T-helper 1 cell treated with Interleukin-12 subunit alpha and Interleukin-12 subunit beta and Interleukin-4 antibody, amounts not matched to agents 30 μg/mL and 1 μg/mL, for 36 hours (primary cell): ENCODE measurements at regions not wholly inside any gene's neighbourhood (a gene's known extent, or its start where the extent isn't known, plus 50 kb on each side); places are given as distances from the start of the nearest gene placed in this dataset.

ENCODE experiments used
- H3K27ac Mint-ChIP-seq: one replicate; pipeline ENCODE4 v1.8.0; 2021; ENCODE audit warnings: mild to moderate bottlenecking, mixed read lengths
- H3K27me3 Mint-ChIP-seq: one replicate; pipeline ENCODE4 v1.8.0; 2021; ENCODE audit warnings: low read depth, mixed read lengths
- H3K36me3 Mint-ChIP-seq: one replicate; pipeline ENCODE4 v1.8.0; 2021; ENCODE audit warnings: low read depth, mixed read lengths
- H3K4me1 Mint-ChIP-seq: one replicate; pipeline ENCODE4 v1.8.0; 2021; ENCODE audit warnings: low read depth, mixed read lengths
- H3K4me3 Mint-ChIP-seq: one replicate; pipeline ENCODE4 v1.8.0; 2021; ENCODE audit warnings: mild to moderate bottlenecking, moderate library complexity, mixed read lengths
- H3K9me3 Mint-ChIP-seq: one replicate; pipeline ENCODE4 v1.8.0; 2021; ENCODE audit warnings: mixed read lengths

DNA sequence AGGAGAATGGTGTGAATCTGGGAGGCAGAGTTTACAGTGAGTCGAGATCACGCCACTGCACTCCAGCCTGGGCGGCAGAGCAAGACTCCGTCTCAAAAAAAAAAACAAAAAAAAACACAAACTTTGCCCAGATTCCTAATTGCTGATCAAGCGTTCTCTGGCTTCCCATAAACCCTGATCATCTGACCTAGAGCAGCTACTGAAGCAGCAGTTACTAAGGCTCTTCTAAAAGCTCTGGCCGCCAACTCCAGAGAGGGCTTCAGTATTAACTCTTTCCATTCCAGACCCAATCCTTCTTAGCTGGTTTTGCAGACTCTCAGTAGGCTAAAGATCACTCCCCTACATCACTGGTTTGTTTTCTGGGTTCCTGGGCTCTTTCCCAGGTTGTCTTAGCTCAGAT, 201.6 kb downstream of the IGSF11 start:
- no peaks in the 10 kb centered on the region for H3K36me3 Mint-ChIP-seq
- no peak overlapping the region for H3K4me3 Mint-ChIP-seq
- H3K4me1 Mint-ChIP-seq = no peaks in the 10 kb centered on the region
- no peaks in the 10 kb centered on the region for H3K27me3 Mint-ChIP-seq
- H3K9me3 Mint-ChIP-seq = peaks cover 3% of the 10 kb centered on the region
- H3K27ac Mint-ChIP-seq = no peak overlapping the region

DNA sequence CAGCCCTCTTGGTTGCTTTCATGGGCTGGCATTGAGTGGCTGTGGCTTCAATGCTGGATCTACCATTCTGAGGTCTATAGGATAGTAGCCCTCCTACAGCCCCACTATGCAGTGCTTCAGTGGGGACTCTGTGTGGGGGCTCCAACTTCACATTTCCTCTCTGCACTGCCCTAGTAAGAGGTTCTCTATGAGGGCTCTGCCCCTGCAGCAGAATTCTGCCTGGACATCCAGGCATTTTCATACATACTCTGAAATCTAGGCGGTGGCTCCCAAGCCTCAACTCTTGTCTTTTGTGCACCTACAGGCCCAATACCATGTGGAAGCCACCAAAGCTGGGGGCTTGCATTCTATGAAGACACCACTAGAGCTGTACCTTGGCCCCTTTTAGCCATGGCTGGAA, 195.8 kb downstream of the IGSF11 start:
- Mint-ChIP-seq H3K27ac (no peak overlapping the region), H3K9me3 (peaks cover 28% of the 10 kb centered on the region), H3K4me3 (no peak overlapping the region)

DNA sequence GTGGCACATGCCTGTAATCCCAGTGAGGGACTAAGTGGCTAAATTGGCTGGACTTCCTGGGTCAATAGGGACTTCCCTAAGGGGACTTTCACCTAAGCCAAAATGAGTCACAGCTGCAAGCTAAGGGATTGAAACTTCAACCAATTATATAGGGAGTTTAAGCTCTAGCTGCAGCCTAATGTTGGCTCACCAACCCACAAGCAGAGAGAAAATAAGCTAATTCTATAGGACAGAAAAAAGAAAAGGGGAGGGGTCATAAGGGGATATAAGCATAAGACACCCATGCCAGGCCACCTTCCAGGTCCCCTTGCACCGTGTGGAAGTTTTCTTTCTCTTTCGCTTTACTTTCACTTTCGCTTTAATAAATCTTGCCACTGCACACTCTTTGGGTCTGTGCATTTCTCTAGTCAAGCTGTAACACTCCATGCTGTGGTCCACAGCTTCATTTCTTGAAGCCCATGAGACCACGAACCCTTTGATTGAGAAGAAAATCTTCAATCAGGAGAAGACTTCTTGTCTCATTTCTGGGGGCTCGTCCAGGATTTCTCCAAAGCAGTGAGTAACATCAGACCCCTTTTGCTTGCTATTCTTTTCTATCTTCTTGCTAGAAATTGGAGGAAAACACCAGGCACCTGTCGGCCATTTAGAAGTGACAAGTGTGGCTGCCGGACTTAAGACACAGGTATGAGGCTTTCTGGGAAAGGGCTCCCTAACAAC, 192.3 kb downstream of the IGSF11 start:
- H3K27ac Mint-ChIP-seq = no peak overlapping the region
- no peaks in the 10 kb centered on the region for H3K36me3 Mint-ChIP-seq
- peaks cover 25% of the 10 kb centered on the region for H3K9me3 Mint-ChIP-seq
- H3K4me1 Mint-ChIP-seq = no peaks in the 10 kb centered on the region
- no peaks in the 10 kb centered on the region for H3K27me3 Mint-ChIP-seq
- H3K4me3 Mint-ChIP-seq = no peak overlapping the region

More for the DNA sequence above, 195.8 kb downstream of the IGSF11 start:
- H3K36me3 Mint-ChIP-seq = no peaks in the 10 kb centered on the region
- H3K27me3 Mint-ChIP-seq = no peaks in the 10 kb centered on the region
- H3K4me1 Mint-ChIP-seq = no peaks in the 10 kb centered on the region

DNA sequence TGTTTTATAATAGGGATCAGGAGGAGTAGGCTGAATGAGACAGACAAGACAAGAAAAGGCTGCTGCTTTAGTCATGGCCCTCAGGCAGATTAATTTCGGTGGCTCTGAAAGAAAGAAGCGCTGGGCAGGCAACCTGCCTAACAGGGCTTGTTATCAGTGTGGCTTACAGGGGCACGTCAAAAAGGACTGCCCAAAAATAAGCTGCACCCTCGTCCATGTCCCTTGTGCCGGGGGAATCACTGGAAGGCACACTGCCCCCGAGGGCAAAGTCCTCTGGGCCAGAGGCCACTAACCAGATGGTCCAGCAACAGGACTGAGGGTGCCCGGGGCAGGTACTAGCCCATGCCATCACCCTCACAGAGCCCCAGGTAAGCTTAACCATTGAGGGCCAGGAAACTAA, 188.5 kb downstream of the IGSF11 start:
- Mint-ChIP-seq H3K36me3 (no peaks in the 10 kb centered on the region), H3K27me3 (no peaks in the 10 kb centered on the region), H3K4me3 (no peak overlapping the region), H3K27ac (no peak overlapping the region), H3K9me3 (peaks cover 23% of the 10 kb centered on the region), H3K4me1 (no peaks in the 10 kb centered on the region)
